IMR-90 (cell line): ENCODE measurements at regions not wholly inside any gene's neighbourhood (a gene's known extent, or its start where the extent isn't known, plus 50 kb on each side); places are given as distances from the start of the nearest gene placed in this dataset.

Source experiments
- ATAC-seq: fragments of 200-7000 bp; cut with Tn5 transposase; 2 replicates; pipeline ENCODE4 v1.9.1; 2020; ENCODE audit warnings: low read depth, mild to moderate bottlenecking, moderate library complexity
- BruUV-seq: library from RNA; stranded (reverse); fragments of 400-500 nt; replicated peaks from 2 replicates; lab custom pipeline; 2021; lab: Mats Ljungman, UMichigan
- CTCF ChIA-PET: fragments of 300-600 bp; formaldehyde crosslinking; extraction: SDS; loops from one replicate; lab custom pipeline; 2021; ENCODE audit warnings: antibody characterized with exemption; lab: Yijun Ruan, JAX
- POLR2A ChIA-PET: fragments of 300-600 bp; sonication (Branson Sonifier 250); formaldehyde crosslinking; loops from one replicate; lab custom pipeline; 2022; ENCODE audit warnings: antibody characterized with exemption; ENCODE audit not compliant: unreplicated experiment; lab: Charles Lee
- DNase-seq: peaks from one replicate; pipeline ENCODE4 v3.0.0; 2013
- H2AFZ ChIP-seq: replicated peaks from 2 replicates; pipeline ENCODE3; 2013; ENCODE audit warnings: low read length, mild to moderate bottlenecking; ENCODE audit not compliant: poor library complexity
- H2AK5ac ChIP-seq: 2 replicates; pipeline ENCODE4 v1.6.1; 2013; ENCODE audit warnings: low read depth, low read length, inconsistent platforms
- H2AK9ac ChIP-seq: replicated peaks from 2 replicates; pipeline ENCODE3; 2013; ENCODE audit warnings: mild to moderate bottlenecking, low read depth, low read length, moderate library complexity; ENCODE audit not compliant: poor library complexity
- H2BK120ac ChIP-seq: 2 replicates; pipeline ENCODE4 v1.6.1; 2013; ENCODE audit warnings: low read depth, low read length, inconsistent platforms
- H2BK15ac ChIP-seq: 3 replicates; pipeline ENCODE4 v1.6.1; 2013; ENCODE audit warnings: low read depth, low read length, inconsistent platforms
- H2BK20ac ChIP-seq: 2 replicates; pipeline ENCODE4 v1.6.1; 2013; ENCODE audit warnings: low read depth, mild to moderate bottlenecking, inconsistent platforms, low read length, moderate library complexity
- H2BK5ac ChIP-seq: 2 replicates; pipeline ENCODE4 v1.6.1; 2013; ENCODE audit warnings: mild to moderate bottlenecking, low read depth, low read length, inconsistent platforms; ENCODE audit not compliant: poor library complexity, severe bottlenecking
- H3K14ac ChIP-seq: replicated peaks from 2 replicates; pipeline ENCODE4 v1.6.1; 2013; ENCODE audit warnings: low read depth, low read length, inconsistent platforms
- H3K18ac ChIP-seq: 2 replicates; pipeline ENCODE4 v1.6.1; 2013; ENCODE audit warnings: low read depth, low read length, control low read depth
- H3K23ac ChIP-seq: 2 replicates; pipeline ENCODE4 v1.6.1; 2013; ENCODE audit warnings: low read depth, low read length, inconsistent platforms
- H3K27ac ChIP-seq: 2 replicates; pipeline ENCODE4 v1.5.1; 2013; ENCODE audit warnings: mild to moderate bottlenecking, control low read depth, low read length; ENCODE audit not compliant: insufficient read depth
- H3K27me3 ChIP-seq: 2 replicates; pipeline ENCODE4 v1.6.1; 2013; ENCODE audit warnings: low read length; ENCODE audit not compliant: control insufficient read depth, insufficient read depth
- H3K36me3 ChIP-seq: 2 replicates; pipeline ENCODE4 v1.6.1; 2013; ENCODE audit warnings: low read length, mixed read lengths; ENCODE audit not compliant: control insufficient read depth, insufficient read depth
- H3K4ac ChIP-seq: 2 replicates; pipeline ENCODE4 v1.6.1; 2013; ENCODE audit warnings: low read depth, low read length, inconsistent platforms
- H3K4me1 ChIP-seq: 2 replicates; pipeline ENCODE4 v1.6.1; 2013; ENCODE audit warnings: low read length, mixed read lengths; ENCODE audit not compliant: control insufficient read depth, insufficient read depth
- H3K4me2 ChIP-seq: 2 replicates; pipeline ENCODE4 v1.6.1; 2013; ENCODE audit warnings: low read depth, mild to moderate bottlenecking, control low read depth, low read length, moderate library complexity
- H3K4me3 ChIP-seq: 2 replicates; pipeline ENCODE4 v1.5.1; 2013; ENCODE audit warnings: low read depth, mild to moderate bottlenecking, control low read depth, low read length, moderate library complexity; ENCODE audit not compliant: insufficient read depth
- H3K56ac ChIP-seq: 2 replicates; pipeline ENCODE4 v1.6.1; 2013; ENCODE audit warnings: low read length, inconsistent platforms; ENCODE audit not compliant: insufficient read depth; ENCODE audit errors: extremely low read depth
- H3K79me1 ChIP-seq, 2 experiments: 2 replicates each; pipeline ENCODE4 v1.6.1; 2013; ENCODE audit warnings: low read length in 2 of 2, inconsistent platforms in 1 of 2, low read depth in 1 of 2
- H3K9ac ChIP-seq: 2 replicates; pipeline ENCODE4 v1.6.1; 2013; ENCODE audit warnings: low read depth, low read length, control low read depth
- H3K9me1 ChIP-seq: 2 replicates; pipeline ENCODE4 v1.6.1; 2013; ENCODE audit warnings: low read length, inconsistent platforms; ENCODE audit not compliant: insufficient read depth
- H3K9me3 ChIP-seq: 2 replicates; pipeline ENCODE4 v1.6.1; 2013; ENCODE audit warnings: low read length; ENCODE audit not compliant: control insufficient read depth, insufficient read depth
- H4K20me1 ChIP-seq: 2 replicates; pipeline ENCODE4 v1.6.1; 2013; ENCODE audit warnings: low read length, inconsistent platforms; ENCODE audit not compliant: insufficient read depth
- H4K5ac ChIP-seq: 2 replicates; pipeline ENCODE4 v1.6.1; 2013; ENCODE audit warnings: mild to moderate bottlenecking, low read depth, low read length, control low read depth
- H4K8ac ChIP-seq, 2 experiments: 2 replicates each; pipeline ENCODE4 v1.6.1; 2013; ENCODE audit warnings: low read depth in 2 of 2, low read length in 2 of 2, control low read depth in 1 of 2, inconsistent platforms in 1 of 2
- H4K91ac ChIP-seq: 2 replicates; pipeline ENCODE4 v1.6.1; 2013; ENCODE audit warnings: low read depth, low read length, inconsistent platforms; ENCODE audit not compliant: insufficient read depth
- CEBPB ChIP-seq: IDR thresholded peaks from 2 replicates; pipeline ENCODE4 v1.6.1; 2012; ENCODE audit warnings: low read depth, low read length, improper control_type of control experiment
- CHD1 ChIP-seq: IDR thresholded peaks from 2 replicates; pipeline ENCODE4 v1.6.1; 2012; ENCODE audit warnings: low read depth, low read length, improper control_type of control experiment
- FOS ChIP-seq: fragments of 150-350 bp; IDR thresholded peaks from 2 replicates; pipeline ENCODE4 v1.6.1; 2016; ENCODE audit warnings: low read depth, low read length
- MAFK ChIP-seq: IDR thresholded peaks from 2 replicates; pipeline ENCODE4 v1.6.1; 2012; ENCODE audit warnings: low read depth, low read length, improper control_type of control experiment
- POLR2A ChIP-seq: IDR thresholded peaks from 2 replicates; pipeline ENCODE4 v1.6.1; 2012; ENCODE audit warnings: mild to moderate bottlenecking, low read depth, low read length
- RAD21 ChIP-seq: IDR thresholded peaks from 2 replicates; pipeline ENCODE4 v1.6.1; 2012; ENCODE audit warnings: low read length, improper control_type of control experiment
- RCOR1 ChIP-seq: IDR thresholded peaks from 2 replicates; pipeline ENCODE4 v1.6.1; 2012; ENCODE audit warnings: mild to moderate bottlenecking, low read length, improper control_type of control experiment; ENCODE audit not compliant: insufficient replicate concordance
- SMC3 ChIP-seq: fragments of 150-350 bp; IDR thresholded peaks from 2 replicates; pipeline ENCODE4 v1.6.1; 2016; ENCODE audit warnings: low read depth, mild to moderate bottlenecking, antibody characterized with exemption, low read length, moderate library complexity
- WGBS, 2 experiments: methylation state at CpG; one replicate each; pipeline versions ENCODE4 v1.1.5 to v1.1.7; 2013; ENCODE audit warnings: missing lambda C conversion rate in 2 of 2; ENCODE audit not compliant: insufficient read length in 1 of 2; ENCODE audit errors: extremely low coverage in 2 of 2; 5-methylcytosine and 5-hydroxymethylcytosine counted together
- dilution Hi-C: fragments of 300-500 bp; cut with HindIII; formaldehyde crosslinking; loops from one replicate; pipeline ENCODE4 v1.14.3; 2018; ENCODE audit warnings: low sequenced_read_pairs; ENCODE audit not compliant: unreplicated experiment
- in situ Hi-C: fragments of 300-500 bp; cut with MboI; formaldehyde crosslinking; loops from 3 replicates; pipeline ENCODE4 v1.14.3; 2019; ENCODE audit warnings: low sequenced_read_pairs, inconsistent platforms, mixed read lengths
- intact Hi-C: fragments of 100-400 bp; cut with micrococcal nuclease; formaldehyde crosslinking; loops from 2 replicates; pipeline ENCODE4 v1.10.0; 2022
- TF ChIP-seq, protein P1 (sequence below): fragments of 150-350 bp; IDR thresholded peaks from 2 replicates; pipeline ENCODE4 v1.6.1; 2017; ENCODE audit warnings: mild to moderate bottlenecking, antibody characterized with exemption, low read length, low read depth
- TF ChIP-seq, protein P2 (sequence below): conservative IDR thresholded peaks from 2 replicates; pipeline ENCODE4 v1.5.1; 2012; ENCODE audit warnings: mild to moderate bottlenecking, low read depth, low read length, improper control_type of control experiment
- TF ChIP-seq, protein P3 (sequence below): fragments of 150-350 bp; IDR thresholded peaks from 2 replicates; pipeline ENCODE4 v1.6.1; 2016; ENCODE audit warnings: low read depth, mild to moderate bottlenecking, low read length, moderate library complexity, borderline replicate concordance

DNA sequence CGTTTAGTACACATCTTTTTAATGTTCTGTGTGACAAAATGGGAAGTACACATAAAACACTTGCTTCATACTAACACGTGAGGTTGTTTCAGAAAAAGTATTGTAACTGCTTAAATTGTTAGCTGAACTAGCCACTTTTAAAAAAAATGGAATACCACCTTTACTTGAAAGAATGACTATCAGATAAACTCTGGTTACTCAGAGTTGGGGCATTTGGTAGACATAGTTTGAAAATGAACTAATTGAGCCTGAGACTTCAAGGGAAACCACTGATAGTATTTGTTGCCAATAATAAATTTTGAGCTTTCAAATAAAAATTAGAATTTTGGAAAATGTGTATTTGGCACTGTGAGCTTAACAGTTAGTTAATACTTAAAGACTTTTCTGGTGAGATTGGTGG lies 103.0 kb upstream of the FBXO11 start:
- POLR2A ChIA-PET, result no interaction called here
- Histone ChIP-seq H2AFZ (no peak overlapping the region), H3K9me1 (no peaks in the 10 kb centered on the region), H3K4me3 (no peak overlapping the region), H2BK20ac (no peak overlapping the region), H4K20me1 (no peaks in the 10 kb centered on the region), H2BK5ac (no peak overlapping the region), H3K79me1 (no peaks in the 10 kb centered on the region), H2AK9ac (no peak overlapping the region), H3K9me3 (no peaks in the 10 kb centered on the region), H4K5ac (no peak overlapping the region), H3K4ac (no peak overlapping the region), H3K14ac (no peak overlapping the region), H3K9ac (no peak overlapping the region), H3K23ac (no peak overlapping the region), H3K4me2 (no peak overlapping the region), H2BK15ac (no peak overlapping the region), H4K8ac (no peak overlapping the region), H3K27me3 (no peaks in the 10 kb centered on the region; the same call in 1 of the 2 replicates), H4K91ac (no peak overlapping the region), H3K56ac (no peak overlapping the region), H2AK5ac (no peak overlapping the region), H3K18ac (no peak overlapping the region), H3K36me3 (no peaks in the 10 kb centered on the region), H3K4me1 (no peaks in the 10 kb centered on the region), H3K27ac (no peak overlapping the region), H2BK120ac (no peak overlapping the region)
- no TSS peak for BruUV-seq
- no peak for ATAC-seq
- no CpG with 5 or more reads among the region's 2 CpGs for WGBS, 2 experiments
- DNase-seq, result no peak
- TF ChIP-seq CEBPB, result no peak
- no peak for TF ChIP-seq MAFK
- TF ChIP-seq, protein P1, sequence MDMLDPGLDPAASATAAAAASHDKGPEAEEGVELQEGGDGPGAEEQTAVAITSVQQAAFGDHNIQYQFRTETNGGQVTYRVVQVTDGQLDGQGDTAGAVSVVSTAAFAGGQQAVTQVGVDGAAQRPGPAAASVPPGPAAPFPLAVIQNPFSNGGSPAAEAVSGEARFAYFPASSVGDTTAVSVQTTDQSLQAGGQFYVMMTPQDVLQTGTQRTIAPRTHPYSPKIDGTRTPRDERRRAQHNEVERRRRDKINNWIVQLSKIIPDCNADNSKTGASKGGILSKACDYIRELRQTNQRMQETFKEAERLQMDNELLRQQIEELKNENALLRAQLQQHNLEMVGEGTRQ, result no peak
- TF ChIP-seq POLR2A, result no peak
- TF ChIP-seq SMC3, result no peak
- no peak for TF ChIP-seq FOS
- no peak for TF ChIP-seq RCOR1
- TF ChIP-seq, protein P2, sequence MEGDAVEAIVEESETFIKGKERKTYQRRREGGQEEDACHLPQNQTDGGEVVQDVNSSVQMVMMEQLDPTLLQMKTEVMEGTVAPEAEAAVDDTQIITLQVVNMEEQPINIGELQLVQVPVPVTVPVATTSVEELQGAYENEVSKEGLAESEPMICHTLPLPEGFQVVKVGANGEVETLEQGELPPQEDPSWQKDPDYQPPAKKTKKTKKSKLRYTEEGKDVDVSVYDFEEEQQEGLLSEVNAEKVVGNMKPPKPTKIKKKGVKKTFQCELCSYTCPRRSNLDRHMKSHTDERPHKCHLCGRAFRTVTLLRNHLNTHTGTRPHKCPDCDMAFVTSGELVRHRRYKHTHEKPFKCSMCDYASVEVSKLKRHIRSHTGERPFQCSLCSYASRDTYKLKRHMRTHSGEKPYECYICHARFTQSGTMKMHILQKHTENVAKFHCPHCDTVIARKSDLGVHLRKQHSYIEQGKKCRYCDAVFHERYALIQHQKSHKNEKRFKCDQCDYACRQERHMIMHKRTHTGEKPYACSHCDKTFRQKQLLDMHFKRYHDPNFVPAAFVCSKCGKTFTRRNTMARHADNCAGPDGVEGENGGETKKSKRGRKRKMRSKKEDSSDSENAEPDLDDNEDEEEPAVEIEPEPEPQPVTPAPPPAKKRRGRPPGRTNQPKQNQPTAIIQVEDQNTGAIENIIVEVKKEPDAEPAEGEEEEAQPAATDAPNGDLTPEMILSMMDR, result no peak
- no peak for TF ChIP-seq RAD21
- TF ChIP-seq, protein P3, sequence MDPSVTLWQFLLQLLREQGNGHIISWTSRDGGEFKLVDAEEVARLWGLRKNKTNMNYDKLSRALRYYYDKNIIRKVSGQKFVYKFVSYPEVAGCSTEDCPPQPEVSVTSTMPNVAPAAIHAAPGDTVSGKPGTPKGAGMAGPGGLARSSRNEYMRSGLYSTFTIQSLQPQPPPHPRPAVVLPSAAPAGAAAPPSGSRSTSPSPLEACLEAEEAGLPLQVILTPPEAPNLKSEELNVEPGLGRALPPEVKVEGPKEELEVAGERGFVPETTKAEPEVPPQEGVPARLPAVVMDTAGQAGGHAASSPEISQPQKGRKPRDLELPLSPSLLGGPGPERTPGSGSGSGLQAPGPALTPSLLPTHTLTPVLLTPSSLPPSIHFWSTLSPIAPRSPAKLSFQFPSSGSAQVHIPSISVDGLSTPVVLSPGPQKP, result no peak
- TF ChIP-seq CHD1, result no peak
- dilution Hi-C loops, result no loop called here
- intact Hi-C loops, result no loop called here
- in situ Hi-C loops, result no loop called here
- CTCF ChIA-PET, result interaction anchor here (0.6 to 0.7 kb wide), 2 partner anchors 21 to 71 kb away, joined by 3 to 4 read pairs; no protein-coding TSS in a partner anchor
